ENCODE measurements at regions not wholly inside any gene's neighbourhood (a gene's known extent, or its start where the extent isn't known, plus 50 kb on each side); places are given as distances from the start of the nearest gene placed in this dataset.
"Not testable (repeated sequence)": the region's sequence is repeated elsewhere in the genome, so short reads cannot be mapped to it uniquely, and the experiment has no call there.

- no peak for TF ChIP-seq CTCF (IDR thresholded peaks at IDR 0.05)
- H3K4me3 ChIP-seq: no peak overlapping the region
- no peaks in the 10 kb centered on the region for H3K27me3 ChIP-seq (ENCODE audit: insufficient read depth in 3 of 3, low read length in 2 of 3)
- intact Hi-C loops (cut with DNase I): no loop called here
- no peaks in the 10 kb centered on the region for H3K9me3 ChIP-seq
- no peak for DNase-seq
- 56 to 82% (median 75%) methylated on average over 6 of the region's 6 CpGs for WGBS, 3 donors
- ATAC-seq: no peak
- no peak overlapping the region for H3K27ac ChIP-seq
- no peaks in the 10 kb centered on the region for H3K4me1 ChIP-seq
- H3K36me3 ChIP-seq (ENCODE audit: insufficient read depth in 1 of 2, low read depth in 1 of 2): no peaks in the 10 kb centered on the region
These were observed 714.4 kb downstream of the GLUD2 start for GRCh38 chrX:121761845-121762244.

- intact Hi-C loops (cut with DNase I): no loop called here
- no peaks in the 10 kb centered on the region for H3K27me3 ChIP-seq (ENCODE audit: insufficient read depth in 3 of 3, low read length in 2 of 3)
- no peaks in the 10 kb centered on the region for H3K36me3 ChIP-seq (ENCODE audit: insufficient read depth in 1 of 2, low read depth in 1 of 2)
- TF ChIP-seq CTCF (IDR thresholded peaks at IDR 0.05): no peak
- H3K27ac ChIP-seq: no peak overlapping the region
- no peak overlapping the region for H3K4me3 ChIP-seq
- no peak for DNase-seq
- no peaks in the 10 kb centered on the region for H3K9me3 ChIP-seq
- no peaks in the 10 kb centered on the region for H3K4me1 ChIP-seq
- ATAC-seq: no peak
- WGBS, 3 donors: 85 to 90% (median 87%) methylated on average over 4 of the region's 4 CpGs
These were observed 716.3 kb downstream of the GLUD2 start for GRCh38 chrX:121763671-121764070.

- DNase-seq; H3K27ac ChIP-seq; H3K9me3 ChIP-seq; ATAC-seq; intact Hi-C loops (cut with DNase I); H3K27me3 ChIP-seq (ENCODE audit: insufficient read depth in 3 of 3, low read length in 2 of 3); H3K4me1 ChIP-seq; H3K4me3 ChIP-seq; H3K36me3 ChIP-seq (ENCODE audit: insufficient read depth in 1 of 2, low read depth in 1 of 2): not testable (repeated sequence)
- WGBS, 3 donors: 58 to 80% (median 79%) methylated on average over 3 of the region's 3 CpGs
These were observed 720.8 kb downstream of the GLUD2 start for GRCh38 chrX:121768210-121768609.

GRCh38 chrX:121781991-121782390, 734.6 kb downstream of the GLUD2 start:
- Histone ChIP-seq H3K4me3 (no peak overlapping the region), H3K27ac (no peak overlapping the region), H3K4me1 (no peaks in the 10 kb centered on the region), H3K27me3 (ENCODE audit: insufficient read depth in 3 of 3, low read length in 2 of 3) (no peaks in the 10 kb centered on the region), H3K36me3 (ENCODE audit: insufficient read depth in 1 of 2, low read depth in 1 of 2) (no peaks in the 10 kb centered on the region), H3K9me3 (no peaks in the 10 kb centered on the region)
- no peak for TF ChIP-seq CTCF (IDR thresholded peaks at IDR 0.05)
- intact Hi-C loops (cut with DNase I): no loop called here
- DNase-seq (no peak), ATAC-seq (no peak)

GRCh38 chrX:121782544-121782943, 735.1 kb downstream of the GLUD2 start:
- WGBS, 3 donors: 37 to 83% (median 68%) methylated on average over 2 of the region's 2 CpGs

More at GRCh38 chrX:121782544-121782943, 735.1 kb downstream of the GLUD2 start:
- no peak overlapping the region for H3K27ac ChIP-seq
- H3K4me3 ChIP-seq: no peak overlapping the region
- ATAC-seq (no peak), DNase-seq (no peak)
- H3K4me1 ChIP-seq: no peaks in the 10 kb centered on the region
- H3K9me3 ChIP-seq: no peaks in the 10 kb centered on the region
- H3K36me3 ChIP-seq (ENCODE audit: insufficient read depth in 1 of 2, low read depth in 1 of 2): no peaks in the 10 kb centered on the region
- TF ChIP-seq CTCF (IDR thresholded peaks at IDR 0.05): no peak
- no peaks in the 10 kb centered on the region for H3K27me3 ChIP-seq (ENCODE audit: insufficient read depth in 3 of 3, low read length in 2 of 3)
- intact Hi-C loops (cut with DNase I): no loop called here
